Parathyroid adenoma (tissue), 2 donors: ENCODE measurements at regions not wholly inside any gene's neighbourhood (a gene's known extent, or its start where the extent isn't known, plus 50 kb on each side); places are given as distances from the start of the nearest gene placed in this dataset.

Experiments used
- H2AFZ ChIP-seq: fragments of 300-600 bp; sonication (generic); one replicate; pipeline ENCODE4 v1.7.0; 2017; ENCODE audit warnings: antibody characterized with exemption, mild to moderate bottlenecking
- H3K27ac ChIP-seq: fragments of 300-600 bp; sonication (generic); one replicate; pipeline ENCODE4 v1.7.0; 2017
- H3K27me3 ChIP-seq: fragments of 300-600 bp; sonication (generic); one replicate; pipeline ENCODE4 v1.7.0; 2017; ENCODE audit warnings: low read length; ENCODE audit not compliant: control insufficient read depth, insufficient read depth
- H3K36me3 ChIP-seq: fragments of 300-600 bp; sonication (generic); one replicate; pipeline ENCODE4 v1.7.0; 2017; ENCODE audit warnings: low read length; ENCODE audit not compliant: control insufficient read depth, insufficient read depth
- H3K4me1 ChIP-seq: fragments of 300-600 bp; sonication (generic); one replicate; pipeline ENCODE4 v1.7.0; 2017; ENCODE audit warnings: control low read depth
- H3K4me2 ChIP-seq: fragments of 300-600 bp; sonication (generic); one replicate; pipeline ENCODE4 v1.7.0; 2017; ENCODE audit warnings: low read length
- H3K4me3 ChIP-seq: fragments of 300-600 bp; sonication (generic); one replicate; pipeline ENCODE4 v1.7.0; 2017; ENCODE audit warnings: low read depth, low read length
- H3K79me2 ChIP-seq: fragments of 300-600 bp; sonication (generic); one replicate; pipeline ENCODE4 v1.7.0; 2017; ENCODE audit warnings: control low read depth
- H3K9ac ChIP-seq: fragments of 300-600 bp; sonication (generic); one replicate; pipeline ENCODE4 v1.7.0; 2017; ENCODE audit warnings: mild to moderate bottlenecking
- H3K9me3 ChIP-seq: fragments of 300-600 bp; sonication (generic); one replicate; pipeline ENCODE4 v1.7.0; 2017; ENCODE audit warnings: low read length; ENCODE audit not compliant: control insufficient read depth
- CTCF ChIP-seq: fragments of 300-600 bp; sonication (generic); IDR thresholded peaks from one replicate; pipeline ENCODE4 v1.7.0; 2017; ENCODE audit warnings: antibody characterized with exemption, mild to moderate bottlenecking
- donor health status: primary hyperparathyroidism.

- Histone ChIP-seq H3K27ac (no peak overlapping the region), H2AFZ (no peak overlapping the region), H3K36me3 (no peaks in the 10 kb centered on the region)
Measured at GRCh38 chr4:59314637-59315036, 1885.5 kb upstream of the ADGRL3 start.

DNA sequence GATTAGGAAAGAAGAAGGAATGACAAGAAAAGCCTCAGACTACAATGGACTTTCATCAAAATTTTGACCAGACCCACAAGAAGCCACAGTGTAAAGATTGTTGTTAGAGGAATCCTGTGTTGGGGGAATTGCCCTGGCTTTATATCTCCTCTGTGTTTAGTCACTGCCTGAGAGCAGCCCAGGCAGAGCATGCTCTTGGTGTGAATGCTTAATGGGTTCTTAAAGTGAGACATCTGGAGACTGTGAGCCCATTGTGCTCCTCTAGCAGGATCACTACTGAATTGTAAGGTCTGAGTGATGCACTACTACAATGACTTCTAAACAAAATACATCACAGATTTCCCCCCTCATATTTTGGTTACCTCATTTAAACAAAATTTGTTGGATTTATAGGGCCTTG is 1860.5 kb upstream of the ADGRL3 start:
- H3K27ac ChIP-seq, result no peak overlapping the region

More at GRCh38 chr4:59314637-59315036, 1885.5 kb upstream of the ADGRL3 start:
- no peaks in the 10 kb centered on the region for H3K9me3 ChIP-seq
- H3K4me1 ChIP-seq, result no peaks in the 10 kb centered on the region
- no peak overlapping the region for H3K9ac ChIP-seq
- no peak overlapping the region for H3K4me3 ChIP-seq
- no peak for TF ChIP-seq CTCF
- no peaks in the 10 kb centered on the region for H3K27me3 ChIP-seq
- H3K4me2 ChIP-seq, result no peak overlapping the region
- no peaks in the 10 kb centered on the region for H3K79me2 ChIP-seq

DNA sequence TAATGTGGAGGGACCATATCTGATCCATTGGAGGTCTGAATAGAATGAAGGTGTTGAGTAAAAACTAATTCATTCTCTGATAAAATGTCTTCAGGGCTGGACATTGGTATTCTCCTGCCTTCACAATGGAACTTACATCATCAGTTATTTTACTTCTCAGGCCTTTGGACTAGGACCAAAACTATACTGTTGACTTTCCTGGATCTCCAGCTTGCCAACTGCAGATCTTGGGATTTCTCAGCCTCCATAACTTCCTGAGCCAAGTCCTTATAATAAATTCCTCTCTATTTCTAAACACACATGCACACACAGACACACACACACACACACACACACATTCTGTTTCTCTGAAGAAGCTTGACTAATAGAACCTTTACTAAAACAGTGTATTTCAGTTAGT is 1858.6 kb upstream of the ADGRL3 start:
- no peak overlapping the region for H3K4me3 ChIP-seq
- H3K79me2 ChIP-seq, result no peaks in the 10 kb centered on the region
- H3K4me1 ChIP-seq, result no peaks in the 10 kb centered on the region
- H3K36me3 ChIP-seq, result no peaks in the 10 kb centered on the region
- no peak overlapping the region for H3K9ac ChIP-seq
- TF ChIP-seq CTCF, result no peak
- no peak overlapping the region for H2AFZ ChIP-seq
- no peak overlapping the region for H3K27ac ChIP-seq
- H3K27me3 ChIP-seq, result no peaks in the 10 kb centered on the region
- H3K9me3 ChIP-seq, result no peaks in the 10 kb centered on the region
- H3K4me2 ChIP-seq, result no peak overlapping the region

More for the DNA sequence above, 1860.5 kb upstream of the ADGRL3 start:
- Histone ChIP-seq H3K36me3 (no peaks in the 10 kb centered on the region), H3K27me3 (no peaks in the 10 kb centered on the region), H2AFZ (no peak overlapping the region), H3K4me1 (no peaks in the 10 kb centered on the region), H3K9ac (no peak overlapping the region), H3K79me2 (no peaks in the 10 kb centered on the region), H3K4me3 (no peak overlapping the region), H3K4me2 (no peak overlapping the region), H3K9me3 (no peaks in the 10 kb centered on the region)
- no peak for TF ChIP-seq CTCF

- Histone ChIP-seq H3K79me2 (no peaks in the 10 kb centered on the region), H3K27ac (no peak overlapping the region)
Measured at GRCh38 chr4:59348949-59349348, 1851.2 kb upstream of the ADGRL3 start.

More at GRCh38 chr4:59348949-59349348, 1851.2 kb upstream of the ADGRL3 start:
- Histone ChIP-seq H2AFZ (no peak overlapping the region), H3K27me3 (no peaks in the 10 kb centered on the region), H3K9ac (no peak overlapping the region), H3K4me1 (no peaks in the 10 kb centered on the region), H3K9me3 (no peaks in the 10 kb centered on the region), H3K4me3 (no peak overlapping the region), H3K4me2 (no peak overlapping the region), H3K36me3 (no peaks in the 10 kb centered on the region)
- no peak for TF ChIP-seq CTCF
